ENCODE measurements at regions not wholly inside any gene's neighbourhood (a gene's known extent, or its start where the extent isn't known, plus 50 kb on each side); places are given as distances from the start of the nearest gene placed in this dataset.

GRCh38 chr13:34467450-34468083, 474.5 kb upstream of the NBEA start:
- dilution Hi-C loops (cut with HindIII; ENCODE audit: low sequenced_read_pairs, unreplicated experiment): no loop called here
- no peak overlapping the region for H2BK15ac ChIP-seq (ENCODE audit: low read depth, low read length)
- H3K9ac ChIP-seq (ENCODE audit: low read depth, low read length): no peak overlapping the region
- no peak overlapping the region for H3K4me3 ChIP-seq (ENCODE audit: insufficient read depth, low read depth, low read length)
- H3K23ac ChIP-seq (ENCODE audit: low read depth, low read length): no peak overlapping the region
- no peaks in the 10 kb centered on the region for H4K20me1 ChIP-seq (ENCODE audit: insufficient read depth, low read length)
- no peak overlapping the region for H3K18ac ChIP-seq (ENCODE audit: low read depth, low read length)
- peaks cover 4% of the 10 kb centered on the region; the same call in 1 of the 2 replicates for H3K4me1 ChIP-seq (ENCODE audit: control insufficient read depth, insufficient read depth, low read length)
- in situ Hi-C loops (cut with MboI; ENCODE audit: low sequenced_read_pairs): no loop called here
- H2BK20ac ChIP-seq (ENCODE audit: low read depth, low read length): no peak overlapping the region
- no peak overlapping the region for H2BK5ac ChIP-seq (ENCODE audit: low read depth, low read length, poor library complexity, severe bottlenecking)
- no peak overlapping the region for H2AFZ ChIP-seq (replicated peaks; ENCODE audit: low read length, poor library complexity)
- CTCF ChIA-PET: interaction anchor here (0.6 kb wide), 1 partner anchor 30 kb away, joined by 3 read pairs; no protein-coding TSS in a partner anchor
- H4K8ac ChIP-seq (ENCODE audit: low read depth in 2 of 2, low read length in 2 of 2): no peak overlapping the region
- intact Hi-C loops (cut with micrococcal nuclease): no loop called here
- H4K91ac ChIP-seq (ENCODE audit: insufficient read depth, low read depth, low read length): no peak overlapping the region
- H3K36me3 ChIP-seq (ENCODE audit: control insufficient read depth, insufficient read depth, low read length): no peaks in the 10 kb centered on the region
- H3K9me3 ChIP-seq (ENCODE audit: control insufficient read depth, insufficient read depth, low read length): no peaks in the 10 kb centered on the region; the same call in 1 of the 2 replicates
- no peak overlapping the region for H2AK5ac ChIP-seq (ENCODE audit: low read depth, low read length)
- no peak overlapping the region for H3K4me2 ChIP-seq (ENCODE audit: low read depth, low read length)
- no peak overlapping the region for H3K27ac ChIP-seq (ENCODE audit: insufficient read depth, low read length)
- H3K14ac ChIP-seq (replicated peaks; ENCODE audit: low read depth, low read length): no peak overlapping the region
- H2BK120ac ChIP-seq (ENCODE audit: low read depth, low read length): no peak overlapping the region
- H4K5ac ChIP-seq (ENCODE audit: low read depth, low read length): no peak overlapping the region
- no CpG with 5 or more reads among the region's 3 CpGs for WGBS, 2 experiments (ENCODE audit: extremely low coverage in 2 of 2, insufficient read length in 1 of 2)
- H3K27me3 ChIP-seq (ENCODE audit: control insufficient read depth, insufficient read depth, low read length): no peaks in the 10 kb centered on the region
- no peak for TF ChIP-seq MAFK (IDR thresholded peaks at IDR 0.05; ENCODE audit: low read depth, low read length)
- TF ChIP-seq, protein P1, sequence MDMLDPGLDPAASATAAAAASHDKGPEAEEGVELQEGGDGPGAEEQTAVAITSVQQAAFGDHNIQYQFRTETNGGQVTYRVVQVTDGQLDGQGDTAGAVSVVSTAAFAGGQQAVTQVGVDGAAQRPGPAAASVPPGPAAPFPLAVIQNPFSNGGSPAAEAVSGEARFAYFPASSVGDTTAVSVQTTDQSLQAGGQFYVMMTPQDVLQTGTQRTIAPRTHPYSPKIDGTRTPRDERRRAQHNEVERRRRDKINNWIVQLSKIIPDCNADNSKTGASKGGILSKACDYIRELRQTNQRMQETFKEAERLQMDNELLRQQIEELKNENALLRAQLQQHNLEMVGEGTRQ (IDR thresholded peaks at IDR 0.05; ENCODE audit: low read depth, low read length): no peak
- TF ChIP-seq CHD1 (IDR thresholded peaks at IDR 0.05; ENCODE audit: low read depth, low read length): no peak
- no peak for TF ChIP-seq BHLHE40 (IDR thresholded peaks at IDR 0.05; ENCODE audit: low read depth, low read length)
- TF ChIP-seq MXI1 (IDR thresholded peaks at IDR 0.05; ENCODE audit: borderline replicate concordance, low read depth, low read length): no peak
- no peak for TF ChIP-seq MAZ (IDR thresholded peaks at IDR 0.05; ENCODE audit: borderline replicate concordance, low read depth, low read length)
- TF ChIP-seq CEBPB (IDR thresholded peaks at IDR 0.05; ENCODE audit: low read depth, low read length): no peak
- TF ChIP-seq RFX5 (IDR thresholded peaks at IDR 0.05; ENCODE audit: low read depth, low read length): no peak
- no peak for TF ChIP-seq POLR2A (IDR thresholded peaks at IDR 0.05; ENCODE audit: low read depth, low read length)
- TF ChIP-seq FOS (IDR thresholded peaks at IDR 0.05; ENCODE audit: low read depth, low read length): no peak
- TF ChIP-seq, protein P2, sequence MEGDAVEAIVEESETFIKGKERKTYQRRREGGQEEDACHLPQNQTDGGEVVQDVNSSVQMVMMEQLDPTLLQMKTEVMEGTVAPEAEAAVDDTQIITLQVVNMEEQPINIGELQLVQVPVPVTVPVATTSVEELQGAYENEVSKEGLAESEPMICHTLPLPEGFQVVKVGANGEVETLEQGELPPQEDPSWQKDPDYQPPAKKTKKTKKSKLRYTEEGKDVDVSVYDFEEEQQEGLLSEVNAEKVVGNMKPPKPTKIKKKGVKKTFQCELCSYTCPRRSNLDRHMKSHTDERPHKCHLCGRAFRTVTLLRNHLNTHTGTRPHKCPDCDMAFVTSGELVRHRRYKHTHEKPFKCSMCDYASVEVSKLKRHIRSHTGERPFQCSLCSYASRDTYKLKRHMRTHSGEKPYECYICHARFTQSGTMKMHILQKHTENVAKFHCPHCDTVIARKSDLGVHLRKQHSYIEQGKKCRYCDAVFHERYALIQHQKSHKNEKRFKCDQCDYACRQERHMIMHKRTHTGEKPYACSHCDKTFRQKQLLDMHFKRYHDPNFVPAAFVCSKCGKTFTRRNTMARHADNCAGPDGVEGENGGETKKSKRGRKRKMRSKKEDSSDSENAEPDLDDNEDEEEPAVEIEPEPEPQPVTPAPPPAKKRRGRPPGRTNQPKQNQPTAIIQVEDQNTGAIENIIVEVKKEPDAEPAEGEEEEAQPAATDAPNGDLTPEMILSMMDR (conservative IDR thresholded peaks at IDR 0.05; ENCODE audit: low read depth, low read length): no peak
- no peak for TF ChIP-seq NFE2L2 (IDR thresholded peaks at IDR 0.05; ENCODE audit: low read depth, low read length)
- TF ChIP-seq RAD21 (IDR thresholded peaks at IDR 0.05; ENCODE audit: low read length): no peak
- TF ChIP-seq, protein P3, sequence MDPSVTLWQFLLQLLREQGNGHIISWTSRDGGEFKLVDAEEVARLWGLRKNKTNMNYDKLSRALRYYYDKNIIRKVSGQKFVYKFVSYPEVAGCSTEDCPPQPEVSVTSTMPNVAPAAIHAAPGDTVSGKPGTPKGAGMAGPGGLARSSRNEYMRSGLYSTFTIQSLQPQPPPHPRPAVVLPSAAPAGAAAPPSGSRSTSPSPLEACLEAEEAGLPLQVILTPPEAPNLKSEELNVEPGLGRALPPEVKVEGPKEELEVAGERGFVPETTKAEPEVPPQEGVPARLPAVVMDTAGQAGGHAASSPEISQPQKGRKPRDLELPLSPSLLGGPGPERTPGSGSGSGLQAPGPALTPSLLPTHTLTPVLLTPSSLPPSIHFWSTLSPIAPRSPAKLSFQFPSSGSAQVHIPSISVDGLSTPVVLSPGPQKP (IDR thresholded peaks at IDR 0.05; ENCODE audit: borderline replicate concordance, low read depth, low read length): no peak
- TF ChIP-seq RCOR1 (IDR thresholded peaks at IDR 0.05; ENCODE audit: insufficient replicate concordance, low read length): no peak
- no peak for TF ChIP-seq SMC3 (IDR thresholded peaks at IDR 0.05; ENCODE audit: low read depth, low read length)
- ATAC-seq (ENCODE audit: low read depth) (no peak), DNase-seq (no peak)
- H3K56ac ChIP-seq (ENCODE audit: extremely low read depth, insufficient read depth, low read length): no peak overlapping the region
- H2AK9ac ChIP-seq (replicated peaks; ENCODE audit: low read depth, low read length, poor library complexity): no peak overlapping the region
- POLR2A ChIA-PET (ENCODE audit: unreplicated experiment): no interaction called here
- no peaks in the 10 kb centered on the region for H3K79me1 ChIP-seq (ENCODE audit: low read depth in 1 of 2, low read length in 2 of 2)
- H3K9me1 ChIP-seq (ENCODE audit: insufficient read depth, low read length): no peaks in the 10 kb centered on the region
- no TSS peak for BruUV-seq (replicated peaks)
- H3K4ac ChIP-seq (ENCODE audit: low read depth, low read length): no peak overlapping the region

Measured in IMR-90 (cell line).